ENCODE measurements at regions not wholly inside any gene's neighbourhood (a gene's known extent, or its start where the extent isn't known, plus 50 kb on each side); places are given as distances from the start of the nearest gene placed in this dataset.

GRCh38 chr15:53247041-53247708 is 457.0 kb upstream of the ONECUT1 start:
- TF ChIP-seq CTCF (IDR thresholded peaks at IDR 0.05) (no peak), SMC3 (IDR thresholded peaks at IDR 0.05; ENCODE audit: low read depth, low read length) (no peak)

All from SK-N-SH (cell line).